ENCODE measurements at regions not wholly inside any gene's neighbourhood (a gene's known extent, or its start where the extent isn't known, plus 50 kb on each side); places are given as distances from the start of the nearest gene placed in this dataset.

GRCh38 chr2:120401275-120402066, 55.5 kb downstream of the INHBB start (continued):
- TF ChIP-seq ZKSCAN8 (CRISPR knock-in tag; IDR thresholded peaks at IDR 0.05; ENCODE audit: borderline replicate concordance) (no peak), ZNF83 (CRISPR knock-in tag; IDR thresholded peaks at IDR 0.05; ENCODE audit: borderline replicate concordance) (no peak), ZNF569 (CRISPR knock-in tag; IDR thresholded peaks at IDR 0.05; ENCODE audit: borderline replicate concordance) (no peak), ZNF512B (CRISPR knock-in tag; IDR thresholded peaks at IDR 0.05; ENCODE audit: borderline replicate concordance) (no peak), AHR (CRISPR knock-in tag; IDR thresholded peaks at IDR 0.05) (no peak)

GRCh38 chr2:120402067-120402433, 56.1 kb downstream of the INHBB start:
- H3K27me3 ChIP-seq (ENCODE audit: control insufficient read depth in 1 of 2, insufficient read depth in 2 of 2, low read length in 2 of 2) = peaks cover 0 to 15% of the 10 kb centered on the region in 2 experiments; a peak in 2 of 5 replicates
- H3K9me3 ChIP-seq (ENCODE audit: low read length) = no peaks in the 10 kb centered on the region
- TF ChIP-seq PAWR (CRISPR knock-in tag; IDR thresholded peaks at IDR 0.05; ENCODE audit: borderline replicate concordance) (no peak), HBP1 (CRISPR knock-in tag; IDR thresholded peaks at IDR 0.05; ENCODE audit: low read depth) (no peak)
- no peak overlapping the region for H3K9ac ChIP-seq (ENCODE audit: insufficient read depth, low read depth, low read length)
- H3K79me2 ChIP-seq (ENCODE audit: insufficient read depth, low read length) = no peaks in the 10 kb centered on the region
- no peaks in the 10 kb centered on the region for H4K20me1 ChIP-seq (ENCODE audit: insufficient read depth, low read length)
- BruUV-seq (replicated peaks) = no TSS peak
- H3K4me1 ChIP-seq (ENCODE audit: insufficient read depth, low read length) = peaks cover 61% of the 10 kb centered on the region
- no peak for ATAC-seq
- in situ Hi-C loops (cut with HindIII; ENCODE audit: extremely low pct_ligation_motif_present, low pct_unique_long_range_greater_than_20kb) (no loop called here), intact Hi-C loops (cut with micrococcal nuclease; ENCODE audit: unreplicated experiment) (no loop called here)
- H3K27ac ChIP-seq (ENCODE audit: extremely low read length, insufficient read depth, low read length) = no peak overlapping the region
- H3K36me3 ChIP-seq (replicated peaks in 1 of 2; ENCODE audit: control insufficient read depth in 1 of 2, insufficient read depth in 2 of 2, low read length in 2 of 2) = no peaks in the 10 kb centered on the region
- ChIA-PET POLR2A (no interaction called here), CTCF (ENCODE audit: low intra/inter-chr PET ratio, low total read pairs) (no interaction called here)
- no peak for DNase-seq (ENCODE audit: low spot score)
- no peak overlapping the region for H3K4me2 ChIP-seq (ENCODE audit: low read depth, low read length)
- 37% methylated on average over 5 of the region's 5 CpGs for WGBS (ENCODE audit: low lambda C conversion rate)
- H2AFZ ChIP-seq (ENCODE audit: low read length) = no peak overlapping the region
- no peak for FAIRE-seq
- H3K4me3 ChIP-seq (replicated peaks in 1 of 3; ENCODE audit: insufficient read depth in 1 of 3, low read depth in 2 of 3, low read length in 3 of 3) = no peak overlapping the region
